ENCODE measurements at regions not wholly inside any gene's neighbourhood (a gene's known extent, or its start where the extent isn't known, plus 50 kb on each side); places are given as distances from the start of the nearest gene placed in this dataset.

DNA sequence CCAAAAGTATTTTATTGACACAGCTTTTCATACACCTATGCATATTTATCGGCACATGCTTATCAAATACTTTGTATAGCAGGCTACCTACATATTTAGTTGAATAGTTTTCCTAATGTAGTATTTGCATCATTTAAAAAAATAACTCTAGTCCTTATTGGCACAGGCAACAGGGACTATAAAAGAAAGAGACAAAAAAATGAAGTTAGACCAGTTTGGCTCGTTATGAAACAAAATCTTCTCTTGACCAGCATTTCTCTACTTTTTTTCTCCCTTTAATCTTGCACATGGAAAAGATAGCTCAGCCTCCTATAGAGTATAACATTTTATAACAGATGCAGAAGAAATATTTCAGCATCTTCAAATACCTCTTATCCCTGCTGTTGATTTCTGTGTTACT is 794.8 kb upstream of the MIR17HG start:
- no peaks in the 10 kb centered on the region for H3K27me3 ChIP-seq (replicated peaks; ENCODE audit: insufficient read depth)
- ATAC-seq (ENCODE audit: insufficient number of reproducible peaks, low FRiP score, low read depth) (no peak), DNase-seq (ENCODE audit: low spot score) (no peak)
- H3K36me3 ChIP-seq = no peaks in the 10 kb centered on the region
- H3K4me3 ChIP-seq = no peak overlapping the region
- H3K27ac ChIP-seq = no peak overlapping the region
- no peaks in the 10 kb centered on the region for H3K4me1 ChIP-seq (ENCODE audit: control insufficient read depth in 1 of 2, low read depth in 2 of 2)
- TF ChIP-seq, protein P1, sequence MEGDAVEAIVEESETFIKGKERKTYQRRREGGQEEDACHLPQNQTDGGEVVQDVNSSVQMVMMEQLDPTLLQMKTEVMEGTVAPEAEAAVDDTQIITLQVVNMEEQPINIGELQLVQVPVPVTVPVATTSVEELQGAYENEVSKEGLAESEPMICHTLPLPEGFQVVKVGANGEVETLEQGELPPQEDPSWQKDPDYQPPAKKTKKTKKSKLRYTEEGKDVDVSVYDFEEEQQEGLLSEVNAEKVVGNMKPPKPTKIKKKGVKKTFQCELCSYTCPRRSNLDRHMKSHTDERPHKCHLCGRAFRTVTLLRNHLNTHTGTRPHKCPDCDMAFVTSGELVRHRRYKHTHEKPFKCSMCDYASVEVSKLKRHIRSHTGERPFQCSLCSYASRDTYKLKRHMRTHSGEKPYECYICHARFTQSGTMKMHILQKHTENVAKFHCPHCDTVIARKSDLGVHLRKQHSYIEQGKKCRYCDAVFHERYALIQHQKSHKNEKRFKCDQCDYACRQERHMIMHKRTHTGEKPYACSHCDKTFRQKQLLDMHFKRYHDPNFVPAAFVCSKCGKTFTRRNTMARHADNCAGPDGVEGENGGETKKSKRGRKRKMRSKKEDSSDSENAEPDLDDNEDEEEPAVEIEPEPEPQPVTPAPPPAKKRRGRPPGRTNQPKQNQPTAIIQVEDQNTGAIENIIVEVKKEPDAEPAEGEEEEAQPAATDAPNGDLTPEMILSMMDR (IDR thresholded peaks at IDR 0.05) = no peak
- H3K9me3 ChIP-seq = no peaks in the 10 kb centered on the region

DNA sequence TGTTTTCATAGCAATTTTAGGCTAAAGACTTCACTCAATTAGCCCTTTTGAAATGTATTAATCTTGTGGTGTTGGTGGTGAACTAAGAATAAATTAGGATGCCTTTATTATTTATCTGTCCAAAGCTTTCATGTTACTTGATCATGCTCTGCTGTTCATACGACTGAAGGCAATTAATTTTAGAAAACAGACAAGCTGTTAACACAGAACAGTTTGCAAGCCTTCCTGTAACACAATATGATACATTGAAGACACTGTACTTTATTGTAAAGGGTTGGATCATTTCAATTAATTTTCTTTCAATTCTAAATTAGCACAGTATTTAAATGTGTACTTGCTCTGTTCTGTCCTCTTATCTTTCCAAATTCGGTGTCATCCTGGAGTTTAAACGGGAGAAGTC is 794.3 kb upstream of the MIR17HG start:
- DNase-seq (ENCODE audit: low spot score) = no peak
- Histone ChIP-seq H3K27me3 (replicated peaks; ENCODE audit: insufficient read depth) (no peaks in the 10 kb centered on the region), H3K4me3 (no peak overlapping the region), H3K9me3 (no peaks in the 10 kb centered on the region), H3K36me3 (no peaks in the 10 kb centered on the region), H3K4me1 (ENCODE audit: control insufficient read depth in 1 of 2, low read depth in 2 of 2) (no peaks in the 10 kb centered on the region), H3K27ac (no peak overlapping the region)
- ATAC-seq (ENCODE audit: insufficient number of reproducible peaks, low FRiP score, low read depth) = no peak
- TF ChIP-seq, protein P1 (IDR thresholded peaks at IDR 0.05) = no peak

DNA sequence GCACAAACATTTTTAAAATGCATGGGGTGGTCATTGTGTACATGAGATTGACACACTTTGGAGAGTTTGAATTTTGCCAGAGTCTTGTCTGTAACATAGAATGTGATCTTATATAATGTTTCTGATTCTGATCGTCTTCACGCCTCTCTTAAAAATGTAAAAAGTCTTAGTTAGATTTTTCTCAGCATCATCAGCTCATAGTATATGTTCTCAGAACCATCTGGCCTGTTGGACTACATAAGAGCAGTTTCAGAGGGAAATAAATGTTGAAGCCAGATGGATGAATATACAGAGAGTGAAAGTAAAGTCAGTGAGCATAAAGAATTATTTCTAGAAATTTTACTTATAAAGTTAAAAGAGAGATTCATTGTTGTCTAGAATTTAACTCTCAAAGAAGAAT is 789.9 kb upstream of the MIR17HG start:
- DNase-seq (ENCODE audit: low spot score) (no peak), ATAC-seq (ENCODE audit: insufficient number of reproducible peaks, low FRiP score, low read depth) (no peak)
- Histone ChIP-seq H3K4me3 (no peak overlapping the region), H3K27me3 (replicated peaks; ENCODE audit: insufficient read depth) (no peaks in the 10 kb centered on the region), H3K36me3 (no peaks in the 10 kb centered on the region), H3K27ac (no peak overlapping the region), H3K9me3 (no peaks in the 10 kb centered on the region), H3K4me1 (ENCODE audit: control insufficient read depth in 1 of 2, low read depth in 2 of 2) (no peaks in the 10 kb centered on the region)
- TF ChIP-seq, protein P1 (IDR thresholded peaks at IDR 0.05) = no peak

DNA sequence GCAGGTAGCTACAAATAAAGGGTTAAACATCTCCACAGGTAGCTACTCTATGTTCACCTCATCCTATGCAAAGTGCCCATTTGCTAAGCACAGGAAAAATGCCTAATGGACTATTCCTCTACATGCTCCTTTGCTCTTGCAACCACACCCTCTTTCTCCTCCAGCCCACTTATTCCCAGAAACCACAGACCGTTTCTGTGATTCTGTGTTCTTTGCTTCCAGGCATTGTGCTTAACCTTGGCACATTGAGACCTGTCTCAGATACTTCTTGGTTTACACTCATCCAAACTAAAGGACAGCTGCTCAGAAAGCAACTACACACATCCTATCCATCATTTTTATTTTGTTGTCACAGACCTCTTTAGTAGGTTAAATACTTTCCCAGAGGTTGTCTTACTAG is 785.0 kb upstream of the MIR17HG start:
- Histone ChIP-seq H3K27ac (no peak overlapping the region), H3K4me1 (ENCODE audit: control insufficient read depth in 1 of 2, low read depth in 2 of 2) (no peaks in the 10 kb centered on the region), H3K36me3 (no peaks in the 10 kb centered on the region), H3K4me3 (no peak overlapping the region), H3K9me3 (no peaks in the 10 kb centered on the region), H3K27me3 (replicated peaks; ENCODE audit: insufficient read depth) (no peaks in the 10 kb centered on the region)
- no peak for DNase-seq (ENCODE audit: low spot score)
- no peak for ATAC-seq (ENCODE audit: insufficient number of reproducible peaks, low FRiP score, low read depth)
- TF ChIP-seq, protein P1 (IDR thresholded peaks at IDR 0.05) = no peak

DNA sequence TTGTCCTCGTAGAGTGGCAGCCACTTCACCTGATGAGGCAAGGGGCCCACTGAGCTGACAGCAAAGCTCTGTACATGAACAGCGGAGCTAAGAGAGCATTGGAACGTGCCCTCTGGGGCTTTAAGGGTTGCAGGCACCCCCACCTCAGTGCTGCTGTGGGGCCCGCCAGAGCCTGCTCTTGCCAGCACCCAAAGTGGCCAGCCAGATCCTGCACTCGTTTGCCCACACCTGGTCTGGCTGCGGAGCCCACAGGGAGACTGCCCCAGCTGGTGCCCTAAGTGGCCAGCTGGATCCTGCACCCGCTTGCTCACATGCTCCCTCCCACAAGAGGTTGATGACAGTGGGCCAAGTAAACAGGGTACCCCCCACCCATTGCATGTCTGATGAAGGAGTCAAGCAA is 783.4 kb upstream of the MIR17HG start:
- TF ChIP-seq, protein P1 (IDR thresholded peaks at IDR 0.05) = no peak
- ATAC-seq (ENCODE audit: insufficient number of reproducible peaks, low FRiP score, low read depth) = no peak
- no peak for DNase-seq (ENCODE audit: low spot score)

More for the DNA sequence above, 783.4 kb upstream of the MIR17HG start:
- no peak overlapping the region for H3K4me3 ChIP-seq
- H3K27me3 ChIP-seq (replicated peaks; ENCODE audit: insufficient read depth) = no peaks in the 10 kb centered on the region
- H3K9me3 ChIP-seq = no peaks in the 10 kb centered on the region
- H3K36me3 ChIP-seq = no peaks in the 10 kb centered on the region
- no peak overlapping the region for H3K27ac ChIP-seq
- no peaks in the 10 kb centered on the region for H3K4me1 ChIP-seq (ENCODE audit: control insufficient read depth in 1 of 2, low read depth in 2 of 2)

Measured in thoracic aorta (tissue), 2 donors.